OCI-LY7 (cell line): ENCODE measurements at regions not wholly inside any gene's neighbourhood (a gene's known extent, or its start where the extent isn't known, plus 50 kb on each side); places are given as distances from the start of the nearest gene placed in this dataset.

Experiments
- BruUV-seq: library from RNA; stranded (reverse); fragments of 400-500 nt; replicated peaks from 2 replicates; lab custom pipeline; 2021; lab: Mats Ljungman, UMichigan
- CTCF ChIA-PET: fragments of 300-600 bp; sonication (Branson Sonifier 250); formaldehyde crosslinking; loops from one replicate; lab custom pipeline; 2022; ENCODE audit warnings: antibody characterized with exemption; ENCODE audit not compliant: unreplicated experiment; lab: Charles Lee
- POLR2A ChIA-PET: fragments of 300-600 bp; sonication (Branson Sonifier 250); formaldehyde crosslinking; loops from one replicate; lab custom pipeline; 2022; ENCODE audit warnings: antibody characterized with exemption; lab: Charles Lee
- DNase-seq: peaks from one replicate; pipeline ENCODE4 v3.0.0-alpha.2; 2015; ENCODE audit warnings: low spot score
- H2AFZ ChIP-seq: fragments of 200-600 bp; sonication (generic), shearing (Covaris generic); 2 replicates; pipeline ENCODE4 v1.6.1; 2014; ENCODE audit warnings: mild to moderate bottlenecking, antibody characterized with exemption, low read length, moderate library complexity
- H3K27ac ChIP-seq: fragments of 200-600 bp; sonication (generic); 2 replicates; pipeline ENCODE4 v1.5.1; 2014; ENCODE audit warnings: mixed run types, low read depth, mild to moderate bottlenecking, moderate library complexity, low read length, inconsistent platforms; ENCODE audit not compliant: poor library complexity, severe bottlenecking
- H3K36me3 ChIP-seq: fragments of 200-600 bp; sonication (generic); 2 replicates; pipeline ENCODE4 v1.6.1; 2014; ENCODE audit warnings: mild to moderate bottlenecking, antibody characterized with exemption, low read length, moderate library complexity, mixed read lengths; ENCODE audit not compliant: insufficient read depth
- H3K4me1 ChIP-seq: fragments of 200-600 bp; sonication (generic); 2 replicates; pipeline ENCODE4 v1.5.1; 2014; ENCODE audit warnings: mild to moderate bottlenecking, low read length; ENCODE audit not compliant: insufficient read depth, poor library complexity, severe bottlenecking
- H3K4me2 ChIP-seq: fragments of 200-600 bp; sonication (generic); 2 replicates; pipeline ENCODE4 v1.6.1; 2014; ENCODE audit warnings: mild to moderate bottlenecking, low read length
- H3K4me3 ChIP-seq: fragments of 200-600 bp; sonication (generic); 2 replicates; pipeline ENCODE4 v1.5.1; 2014; ENCODE audit warnings: mild to moderate bottlenecking, low read depth, low read length; ENCODE audit not compliant: poor library complexity, severe bottlenecking
- H3K79me2 ChIP-seq: fragments of 200-600 bp; sonication (generic); 2 replicates; pipeline ENCODE4 v1.6.1; 2016; ENCODE audit warnings: low read depth, mild to moderate bottlenecking, low read length, moderate library complexity, mixed read lengths; ENCODE audit not compliant: insufficient read depth
- H3K9me2 ChIP-seq: fragments of 200-600 bp; sonication (generic); 2 replicates; pipeline ENCODE4 v1.6.1; 2016; ENCODE audit warnings: mild to moderate bottlenecking, low read length, mixed read lengths; ENCODE audit not compliant: insufficient read depth
- H3K9me3 ChIP-seq: fragments of 200-600 bp; sonication (generic); 2 replicates; pipeline ENCODE4 v1.6.1; 2014; ENCODE audit warnings: mild to moderate bottlenecking, mixed run types, low read length, mixed read lengths
- H4K20me1 ChIP-seq: fragments of 200-600 bp; sonication (generic); 2 replicates; pipeline ENCODE4 v1.6.1; 2014; ENCODE audit warnings: mild to moderate bottlenecking, antibody characterized with exemption, low read length, moderate library complexity, mixed read lengths; ENCODE audit not compliant: insufficient read depth
- EZH2phosphoT487 ChIP-seq: fragments of 200-600 bp; sonication (generic); IDR thresholded peaks from 2 replicates; pipeline ENCODE4 v1.6.1; 2018; ENCODE audit warnings: low read depth, borderline replicate concordance, mild to moderate bottlenecking, mixed run types, antibody characterized with exemption, low read length, moderate library complexity, mixed read lengths
- intact Hi-C: fragments of 100-400 bp; cut with micrococcal nuclease; formaldehyde crosslinking; loops from one replicate; pipeline ENCODE4 v1.10.0; 2022; ENCODE audit not compliant: unreplicated experiment
- TF ChIP-seq, protein P1 (sequence below): fragments of 200-600 bp; sonication (generic); conservative IDR thresholded peaks from 2 replicates; pipeline ENCODE4 v1.5.1; 2014; ENCODE audit warnings: mild to moderate bottlenecking, antibody characterized with exemption, low read length, moderate library complexity, mixed read lengths

DNA sequence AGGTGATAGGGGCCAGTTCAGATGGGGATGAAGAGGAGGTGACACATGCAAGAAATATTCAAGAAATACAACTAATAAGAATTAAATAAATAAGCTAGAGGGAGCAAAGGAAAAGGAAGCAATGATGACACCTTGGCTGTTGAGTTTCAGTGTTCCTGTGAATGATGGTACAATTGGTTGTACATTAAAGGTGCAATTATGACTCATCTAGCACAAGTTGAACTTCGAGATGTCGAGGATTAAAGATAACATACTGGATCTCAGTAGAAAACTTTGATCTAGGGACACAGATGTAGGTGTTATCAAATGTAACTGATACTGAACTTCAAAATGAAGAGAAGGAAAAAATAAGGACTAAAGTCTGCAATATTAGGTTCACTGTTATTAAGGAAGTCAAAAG, 760.6 kb upstream of the CHAC2 start:
- BruUV-seq: no TSS peak
- CTCF ChIA-PET: no interaction called here
- H3K36me3 ChIP-seq: no peaks in the 10 kb centered on the region

DNA sequence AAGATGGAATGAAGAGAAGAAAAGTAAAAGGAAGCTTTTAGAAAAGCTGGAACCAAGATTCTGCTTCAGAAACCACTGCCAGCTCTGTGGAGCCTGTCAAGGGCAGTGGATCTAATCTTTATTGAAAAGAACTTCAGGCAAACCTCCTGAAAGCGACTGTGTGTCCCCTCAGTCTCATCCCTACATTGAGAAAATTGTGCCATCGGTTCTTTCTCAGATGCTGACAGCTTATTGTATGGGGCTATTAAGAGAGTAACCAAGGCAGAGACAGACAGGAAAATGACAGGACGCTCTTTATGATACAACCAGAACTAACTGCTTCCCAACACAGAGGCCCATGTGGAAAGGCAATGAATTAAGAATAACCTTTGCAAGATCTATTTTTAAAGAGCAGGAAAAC, 763.2 kb upstream of the CHAC2 start:
- no TSS peak for BruUV-seq
- Histone ChIP-seq H3K4me2 (no peak overlapping the region), H3K36me3 (no peaks in the 10 kb centered on the region), H3K9me2 (no peaks in the 10 kb centered on the region), H2AFZ (no peak overlapping the region), H3K9me3 (no peaks in the 10 kb centered on the region), H4K20me1 (no peaks in the 10 kb centered on the region; the same call in 1 of the 2 replicates), H3K27ac (no peak overlapping the region), H3K4me1 (no peaks in the 10 kb centered on the region), H3K4me3 (no peak overlapping the region), H3K79me2 (no peaks in the 10 kb centered on the region)
- intact Hi-C loops: no loop called here
- DNase-seq: no peak
- ChIA-PET CTCF (interaction anchor here (0.6 kb wide), 1 partner anchor 23 kb away, joined by 6 read pairs; no protein-coding TSS in a partner anchor), POLR2A (no interaction called here)
- TF ChIP-seq, protein P1, sequence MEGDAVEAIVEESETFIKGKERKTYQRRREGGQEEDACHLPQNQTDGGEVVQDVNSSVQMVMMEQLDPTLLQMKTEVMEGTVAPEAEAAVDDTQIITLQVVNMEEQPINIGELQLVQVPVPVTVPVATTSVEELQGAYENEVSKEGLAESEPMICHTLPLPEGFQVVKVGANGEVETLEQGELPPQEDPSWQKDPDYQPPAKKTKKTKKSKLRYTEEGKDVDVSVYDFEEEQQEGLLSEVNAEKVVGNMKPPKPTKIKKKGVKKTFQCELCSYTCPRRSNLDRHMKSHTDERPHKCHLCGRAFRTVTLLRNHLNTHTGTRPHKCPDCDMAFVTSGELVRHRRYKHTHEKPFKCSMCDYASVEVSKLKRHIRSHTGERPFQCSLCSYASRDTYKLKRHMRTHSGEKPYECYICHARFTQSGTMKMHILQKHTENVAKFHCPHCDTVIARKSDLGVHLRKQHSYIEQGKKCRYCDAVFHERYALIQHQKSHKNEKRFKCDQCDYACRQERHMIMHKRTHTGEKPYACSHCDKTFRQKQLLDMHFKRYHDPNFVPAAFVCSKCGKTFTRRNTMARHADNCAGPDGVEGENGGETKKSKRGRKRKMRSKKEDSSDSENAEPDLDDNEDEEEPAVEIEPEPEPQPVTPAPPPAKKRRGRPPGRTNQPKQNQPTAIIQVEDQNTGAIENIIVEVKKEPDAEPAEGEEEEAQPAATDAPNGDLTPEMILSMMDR: no peak
- no peak for TF ChIP-seq EZH2phosphoT487

More for the DNA sequence above, 760.6 kb upstream of the CHAC2 start:
- POLR2A ChIA-PET: no interaction called here
- H3K4me1 ChIP-seq: no peaks in the 10 kb centered on the region
- H4K20me1 ChIP-seq: no peaks in the 10 kb centered on the region; the same call in 1 of the 2 replicates
- no peak overlapping the region for H3K27ac ChIP-seq
- no peak for DNase-seq
- TF ChIP-seq, protein P1: no peak
- TF ChIP-seq EZH2phosphoT487: no peak
- no peak overlapping the region for H2AFZ ChIP-seq
- no peak overlapping the region for H3K4me3 ChIP-seq
- no peak overlapping the region for H3K4me2 ChIP-seq
- no peaks in the 10 kb centered on the region for H3K9me3 ChIP-seq
- no peaks in the 10 kb centered on the region for H3K79me2 ChIP-seq
- intact Hi-C loops: no loop called here
- H3K9me2 ChIP-seq: no peaks in the 10 kb centered on the region

GRCh38 chr2:52995424-52995823, 772.2 kb upstream of the CHAC2 start:
- Histone ChIP-seq H3K4me2 (no peak overlapping the region), H3K4me3 (no peak overlapping the region), H3K9me2 (no peaks in the 10 kb centered on the region), H3K9me3 (no peaks in the 10 kb centered on the region), H3K4me1 (no peaks in the 10 kb centered on the region), H3K36me3 (no peaks in the 10 kb centered on the region), H2AFZ (no peak overlapping the region), H4K20me1 (no peaks in the 10 kb centered on the region), H3K27ac (no peak overlapping the region), H3K79me2 (no peaks in the 10 kb centered on the region)
- BruUV-seq: no TSS peak
- POLR2A ChIA-PET: interaction anchor here (0.7 to 0.9 kb wide), 3 partner anchors 10 to 781 kb away, joined by 3 to 4 read pairs (median 3); no protein-coding TSS in a partner anchor
- TF ChIP-seq, protein P1: no peak
- TF ChIP-seq EZH2phosphoT487: no peak
- CTCF ChIA-PET: no interaction called here
- DNase-seq: no peak
- intact Hi-C loops: no loop called here
